ENCODE measurements at regions not wholly inside any gene's neighbourhood (a gene's known extent, or its start where the extent isn't known, plus 50 kb on each side); places are given as distances from the start of the nearest gene placed in this dataset.

GRCh38 chr17:56648321-56648720 lies 54.8 kb downstream of the NOG start:
- no peak for DNase-seq (ENCODE audit: low read depth, low spot score)

GRCh38 chr17:56648806-56649205 lies 55.3 kb downstream of the NOG start:
- DNase-seq (ENCODE audit: low read depth, low spot score), result no peak

- DNase-seq (ENCODE audit: low read depth, low spot score), result no peak
Measured at GRCh38 chr17:56652628-56653027, 59.1 kb downstream of the NOG start.

- DNase-seq (ENCODE audit: low read depth, low spot score), result no peak
Measured at GRCh38 chr17:56653877-56654276, 60.4 kb downstream of the NOG start.

- DNase-seq (ENCODE audit: low read depth, low spot score), result no peak
Measured at GRCh38 chr17:56656701-56657327, 63.3 kb downstream of the NOG start.

- no peak for DNase-seq (ENCODE audit: low read depth, low spot score)
Measured at GRCh38 chr17:56658648-56659047, 65.1 kb downstream of the NOG start.

GRCh38 chr17:56659622-56660021 lies 66.1 kb downstream of the NOG start:
- no peak for DNase-seq (ENCODE audit: low read depth, low spot score)

GRCh38 chr17:56661906-56662305 lies 68.4 kb downstream of the NOG start:
- no peak for DNase-seq (ENCODE audit: low read depth, low spot score)

GRCh38 chr17:56665864-56666263 lies 72.4 kb downstream of the NOG start:
- no peak for DNase-seq (ENCODE audit: low read depth, low spot score)

- DNase-seq (ENCODE audit: low read depth, low spot score), result no peak
Measured at GRCh38 chr17:56667925-56668458, 74.5 kb downstream of the NOG start.

- no peak for DNase-seq (ENCODE audit: low read depth, low spot score)
Measured at GRCh38 chr17:56672195-56672594, 78.7 kb downstream of the NOG start.

- DNase-seq (ENCODE audit: low read depth, low spot score), result no peak
Measured at GRCh38 chr17:56674401-56674925, 81.0 kb downstream of the NOG start.

- no peak for DNase-seq (ENCODE audit: low read depth, low spot score)
Measured at GRCh38 chr17:56675876-56676660, 82.6 kb downstream of the NOG start.

GRCh38 chr17:56676810-56677209 lies 83.3 kb downstream of the NOG start:
- no peak for DNase-seq (ENCODE audit: low read depth, low spot score)

- DNase-seq (ENCODE audit: low read depth, low spot score), result no peak
Measured at GRCh38 chr17:56678249-56679114, 85.0 kb downstream of the NOG start.

GRCh38 chr17:56679115-56679776 lies 85.7 kb downstream of the NOG start:
- DNase-seq (ENCODE audit: low read depth, low spot score), result no peak

GRCh38 chr17:56679777-56680422 lies 86.4 kb downstream of the NOG start:
- DNase-seq (ENCODE audit: low read depth, low spot score), result no peak

- no peak for DNase-seq (ENCODE audit: low read depth, low spot score)
Measured at GRCh38 chr17:56680676-56681075, 87.2 kb downstream of the NOG start.

- no peak for DNase-seq (ENCODE audit: low read depth, low spot score)
Measured at GRCh38 chr17:56681561-56682266, 88.2 kb downstream of the NOG start.

GRCh38 chr17:56688151-56688550 lies 94.7 kb downstream of the NOG start:
- DNase-seq (ENCODE audit: low read depth, low spot score), result no peak

All from brain pericyte (primary cell).